ENCODE measurements at regions not wholly inside any gene's neighbourhood (a gene's known extent, or its start where the extent isn't known, plus 50 kb on each side); places are given as distances from the start of the nearest gene placed in this dataset.
"Not testable (repeated sequence)": the region's sequence is repeated elsewhere in the genome, so short reads cannot be mapped to it uniquely, and the experiment has no call there.

GRCh38 chr6:115456848-115457247 lies 603.8 kb downstream of the FRK start:
- TF ChIP-seq, protein P1, sequence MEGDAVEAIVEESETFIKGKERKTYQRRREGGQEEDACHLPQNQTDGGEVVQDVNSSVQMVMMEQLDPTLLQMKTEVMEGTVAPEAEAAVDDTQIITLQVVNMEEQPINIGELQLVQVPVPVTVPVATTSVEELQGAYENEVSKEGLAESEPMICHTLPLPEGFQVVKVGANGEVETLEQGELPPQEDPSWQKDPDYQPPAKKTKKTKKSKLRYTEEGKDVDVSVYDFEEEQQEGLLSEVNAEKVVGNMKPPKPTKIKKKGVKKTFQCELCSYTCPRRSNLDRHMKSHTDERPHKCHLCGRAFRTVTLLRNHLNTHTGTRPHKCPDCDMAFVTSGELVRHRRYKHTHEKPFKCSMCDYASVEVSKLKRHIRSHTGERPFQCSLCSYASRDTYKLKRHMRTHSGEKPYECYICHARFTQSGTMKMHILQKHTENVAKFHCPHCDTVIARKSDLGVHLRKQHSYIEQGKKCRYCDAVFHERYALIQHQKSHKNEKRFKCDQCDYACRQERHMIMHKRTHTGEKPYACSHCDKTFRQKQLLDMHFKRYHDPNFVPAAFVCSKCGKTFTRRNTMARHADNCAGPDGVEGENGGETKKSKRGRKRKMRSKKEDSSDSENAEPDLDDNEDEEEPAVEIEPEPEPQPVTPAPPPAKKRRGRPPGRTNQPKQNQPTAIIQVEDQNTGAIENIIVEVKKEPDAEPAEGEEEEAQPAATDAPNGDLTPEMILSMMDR (conservative IDR thresholded peaks at IDR 0.05) = no peak
- no peaks in the 10 kb centered on the region for H3K36me3 Mint-ChIP-seq (ENCODE audit: low read depth)
- no peak overlapping the region for H3K27ac Mint-ChIP-seq (ENCODE audit: unreplicated experiment)
- no peaks in the 10 kb centered on the region for H3K9me3 Mint-ChIP-seq
- no peaks in the 10 kb centered on the region for H3K27me3 Mint-ChIP-seq (ENCODE audit: low read depth)
- no peaks in the 10 kb centered on the region for H3K4me1 Mint-ChIP-seq
- DNase-seq (ENCODE audit: low read depth, low spot score) = no peak
- H3K4me3 Mint-ChIP-seq = no peak overlapping the region

DNA sequence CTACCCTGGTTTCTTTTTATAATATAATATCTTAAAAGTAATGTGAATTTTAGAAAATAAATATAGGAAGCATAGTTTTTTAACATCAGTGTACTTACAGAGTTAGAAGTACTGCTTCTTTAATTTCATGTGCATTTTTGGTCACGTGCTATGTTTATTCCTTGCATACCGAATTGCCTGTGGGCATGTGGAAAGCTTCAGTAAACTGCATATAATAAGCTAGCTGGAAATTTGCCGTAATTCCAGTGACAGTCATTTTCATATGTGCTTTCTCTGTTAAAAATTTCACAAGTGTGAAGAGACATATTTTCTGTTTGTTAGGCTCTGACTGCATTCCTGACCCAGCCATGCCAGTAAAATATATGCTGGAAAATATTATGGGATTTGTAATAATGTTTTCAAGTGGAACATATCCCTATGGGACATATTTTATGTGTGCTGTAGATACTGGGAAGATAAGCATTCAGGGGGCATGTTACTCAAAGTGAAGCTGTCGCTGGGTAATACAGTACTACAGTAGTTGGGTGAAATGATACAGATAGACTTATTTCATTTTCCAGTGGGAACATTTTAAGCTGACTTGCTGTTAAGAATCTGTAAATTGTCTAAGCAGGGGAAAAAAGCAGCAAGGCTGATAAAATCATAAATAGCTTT lies 616.7 kb downstream of the FRK start:
- TF ChIP-seq, protein P1 (conservative IDR thresholded peaks at IDR 0.05) = no peak
- no peak overlapping the region for H3K27ac Mint-ChIP-seq (ENCODE audit: unreplicated experiment)
- H3K4me3 Mint-ChIP-seq = no peak overlapping the region
- H3K4me1 Mint-ChIP-seq = peaks cover 12% of the 10 kb centered on the region
- H3K27me3 Mint-ChIP-seq (ENCODE audit: low read depth) = no peaks in the 10 kb centered on the region
- no peaks in the 10 kb centered on the region for H3K9me3 Mint-ChIP-seq
- H3K36me3 Mint-ChIP-seq (ENCODE audit: low read depth) = no peaks in the 10 kb centered on the region
- no peak for DNase-seq (ENCODE audit: low read depth, low spot score)

DNA sequence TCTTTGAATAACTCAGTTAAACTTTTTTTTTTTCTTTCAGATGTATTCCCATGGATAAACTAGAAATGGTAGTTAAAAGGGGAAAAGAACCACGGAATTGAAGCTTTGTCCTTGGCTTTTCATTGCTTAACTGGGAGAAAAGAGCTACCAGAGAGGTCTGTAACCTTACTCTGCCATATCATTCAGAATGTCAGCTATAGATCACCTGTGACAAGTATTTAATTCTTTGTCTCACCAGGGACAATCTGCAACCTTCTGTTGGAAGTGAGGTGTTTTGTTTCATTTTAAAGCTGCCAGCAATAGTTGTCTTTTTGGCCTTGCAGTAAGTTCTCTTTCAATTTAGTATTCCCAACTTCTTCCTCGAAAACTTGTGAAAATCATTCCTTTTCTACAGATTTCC lies 618.4 kb downstream of the FRK start:
- no peak for DNase-seq (ENCODE audit: low read depth, low spot score)
- Mint-ChIP-seq H3K27ac (ENCODE audit: unreplicated experiment) (no peak overlapping the region), H3K36me3 (ENCODE audit: low read depth) (no peaks in the 10 kb centered on the region), H3K27me3 (ENCODE audit: low read depth) (no peaks in the 10 kb centered on the region), H3K9me3 (peaks cover 3% of the 10 kb centered on the region), H3K4me1 (peaks cover 12% of the 10 kb centered on the region), H3K4me3 (no peak overlapping the region)
- TF ChIP-seq, protein P1 (conservative IDR thresholded peaks at IDR 0.05) = no peak

DNA sequence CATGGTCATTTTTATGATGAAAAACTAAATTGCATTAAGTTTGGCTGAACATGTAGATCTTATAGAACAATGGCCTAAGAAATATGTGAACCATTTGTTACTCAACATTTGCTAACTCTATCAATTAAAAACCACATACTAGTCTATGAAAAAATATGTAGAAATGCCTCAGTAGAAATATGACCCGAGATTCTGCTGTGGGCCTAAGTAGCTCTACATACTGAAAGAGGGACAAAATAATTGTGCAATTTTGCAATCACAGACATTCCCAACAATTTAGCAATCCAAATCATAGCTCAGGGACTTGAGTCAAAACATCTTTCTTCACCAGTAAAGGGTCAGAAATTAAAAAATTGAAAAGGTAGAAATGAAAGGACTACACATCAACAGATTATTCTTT lies 619.0 kb downstream of the FRK start:
- H3K27me3 Mint-ChIP-seq (ENCODE audit: low read depth) = no peaks in the 10 kb centered on the region
- H3K4me1 Mint-ChIP-seq = peaks cover 12% of the 10 kb centered on the region
- TF ChIP-seq, protein P1 (conservative IDR thresholded peaks at IDR 0.05) = no peak
- DNase-seq (ENCODE audit: low read depth, low spot score) = no peak
- no peak overlapping the region for H3K4me3 Mint-ChIP-seq
- H3K27ac Mint-ChIP-seq (ENCODE audit: unreplicated experiment) = no peak overlapping the region
- H3K9me3 Mint-ChIP-seq = peaks cover 3% of the 10 kb centered on the region
- H3K36me3 Mint-ChIP-seq (ENCODE audit: low read depth) = no peaks in the 10 kb centered on the region

- Mint-ChIP-seq H3K4me1 (no peaks in the 10 kb centered on the region), H3K9me3 (no peaks in the 10 kb centered on the region), H3K27ac (ENCODE audit: unreplicated experiment) (no peak overlapping the region), H3K27me3 (ENCODE audit: low read depth) (no peaks in the 10 kb centered on the region), H3K4me3 (no peak overlapping the region), H3K36me3 (ENCODE audit: low read depth) (no peaks in the 10 kb centered on the region)
- DNase-seq (ENCODE audit: low read depth, low spot score) = no peak
- TF ChIP-seq, protein P1 (conservative IDR thresholded peaks at IDR 0.05) = no peak
Measured at GRCh38 chr6:115415378-115415777, 645.3 kb downstream of the FRK start.

- H3K9me3 Mint-ChIP-seq; H3K27me3 Mint-ChIP-seq (ENCODE audit: low read depth); H3K27ac Mint-ChIP-seq (ENCODE audit: unreplicated experiment); H3K4me3 Mint-ChIP-seq; DNase-seq (ENCODE audit: low read depth, low spot score); H3K4me1 Mint-ChIP-seq; H3K36me3 Mint-ChIP-seq (ENCODE audit: low read depth): not testable (repeated sequence)
Measured at GRCh38 chr6:115414916-115415315, 645.8 kb downstream of the FRK start.

Data from neural crest cell (in vitro differentiated cells).